ENCODE measurements at regions not wholly inside any gene's neighbourhood (a gene's known extent, or its start where the extent isn't known, plus 50 kb on each side); places are given as distances from the start of the nearest gene placed in this dataset.

DNA sequence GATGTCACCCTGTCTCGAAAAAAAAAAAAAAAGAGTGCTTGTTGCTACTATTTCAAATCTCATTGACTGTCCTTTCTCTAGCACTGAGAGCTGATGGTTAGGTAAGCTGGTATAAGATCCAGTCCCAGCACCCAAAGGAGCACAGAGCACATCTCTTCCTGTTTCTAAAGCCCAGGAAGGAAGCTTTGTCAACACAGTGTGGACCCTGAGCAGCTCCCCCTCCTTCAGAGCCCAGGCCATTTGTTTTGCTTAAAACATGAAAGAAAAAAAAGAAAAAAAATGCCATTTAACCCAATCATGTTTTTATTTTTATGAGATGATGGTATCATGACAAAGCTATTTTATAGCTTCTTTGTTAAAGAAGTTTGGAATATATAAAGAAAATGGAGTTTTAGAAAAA is 184.1 kb upstream of the DUSP10 start:
- no peak for FAIRE-seq
- no peak for DNase-seq
- intact Hi-C loops (cut with DNase I) = no loop called here
- peaks cover 0 to 6% (median 0%) of the 10 kb centered on the region in 4 donors for H3K27me3 ChIP-seq
- TF ChIP-seq, protein P1, sequence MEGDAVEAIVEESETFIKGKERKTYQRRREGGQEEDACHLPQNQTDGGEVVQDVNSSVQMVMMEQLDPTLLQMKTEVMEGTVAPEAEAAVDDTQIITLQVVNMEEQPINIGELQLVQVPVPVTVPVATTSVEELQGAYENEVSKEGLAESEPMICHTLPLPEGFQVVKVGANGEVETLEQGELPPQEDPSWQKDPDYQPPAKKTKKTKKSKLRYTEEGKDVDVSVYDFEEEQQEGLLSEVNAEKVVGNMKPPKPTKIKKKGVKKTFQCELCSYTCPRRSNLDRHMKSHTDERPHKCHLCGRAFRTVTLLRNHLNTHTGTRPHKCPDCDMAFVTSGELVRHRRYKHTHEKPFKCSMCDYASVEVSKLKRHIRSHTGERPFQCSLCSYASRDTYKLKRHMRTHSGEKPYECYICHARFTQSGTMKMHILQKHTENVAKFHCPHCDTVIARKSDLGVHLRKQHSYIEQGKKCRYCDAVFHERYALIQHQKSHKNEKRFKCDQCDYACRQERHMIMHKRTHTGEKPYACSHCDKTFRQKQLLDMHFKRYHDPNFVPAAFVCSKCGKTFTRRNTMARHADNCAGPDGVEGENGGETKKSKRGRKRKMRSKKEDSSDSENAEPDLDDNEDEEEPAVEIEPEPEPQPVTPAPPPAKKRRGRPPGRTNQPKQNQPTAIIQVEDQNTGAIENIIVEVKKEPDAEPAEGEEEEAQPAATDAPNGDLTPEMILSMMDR (IDR thresholded peaks at IDR 0.05) = no peak
- no peak overlapping the region for H3K4me3 ChIP-seq
- no peak overlapping the region for H3K27ac ChIP-seq
- WGBS, 2 donors = 48 to 52% methylated on average over 1 of the region's 1 CpG
- no peaks in the 10 kb centered on the region for H3K9me3 ChIP-seq
- H3K4me1 ChIP-seq = no peaks in the 10 kb centered on the region
- no peaks in the 10 kb centered on the region for H3K36me3 ChIP-seq
- ATAC-seq = no peak

DNA sequence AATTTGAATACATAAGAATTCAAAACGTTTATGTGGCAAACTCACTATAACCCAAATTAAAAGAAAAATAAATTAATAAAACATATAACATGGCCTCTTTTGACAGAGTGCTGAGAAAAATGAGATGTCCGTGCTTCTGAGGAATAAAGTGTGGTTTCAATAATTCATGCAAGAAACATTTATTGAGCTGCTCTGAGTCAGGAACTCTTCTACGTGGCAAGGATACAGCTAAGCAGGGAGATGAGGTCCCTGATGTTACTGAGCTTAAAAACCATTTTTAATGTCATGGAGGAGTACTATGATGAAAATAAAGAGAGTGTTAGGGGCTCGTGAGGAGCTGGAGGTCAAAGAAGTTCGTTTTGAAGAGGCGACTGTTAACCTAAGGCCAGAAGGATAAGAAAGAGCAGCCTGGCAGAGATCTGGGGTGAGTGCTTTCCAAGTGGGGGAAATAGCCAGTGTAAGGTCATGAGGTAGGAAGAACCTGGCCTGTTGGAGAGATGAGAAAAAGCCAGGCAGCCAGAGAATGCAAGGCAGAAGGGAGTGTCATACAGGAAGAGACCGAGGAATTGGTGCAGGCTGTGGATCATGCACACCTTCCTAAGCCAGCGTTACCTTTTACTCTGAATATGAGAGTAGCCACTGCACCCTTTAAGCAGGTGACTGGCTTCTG is 182.2 kb upstream of the DUSP10 start:
- no peak overlapping the region for H3K4me3 ChIP-seq
- ATAC-seq (no peak), DNase-seq (no peak), FAIRE-seq (no peak)
- intact Hi-C loops (cut with DNase I) = no loop called here
- TF ChIP-seq, protein P1 (IDR thresholded peaks at IDR 0.05) = no peak
- peaks cover 0 to 6% (median 0%) of the 10 kb centered on the region in 4 donors for H3K27me3 ChIP-seq
- H3K27ac ChIP-seq = no peak overlapping the region
- no peaks in the 10 kb centered on the region for H3K4me1 ChIP-seq
- H3K36me3 ChIP-seq = no peaks in the 10 kb centered on the region
- WGBS, 2 donors = 78 to 81% methylated on average over 8 of the region's 8 CpGs
- H3K9me3 ChIP-seq = no peaks in the 10 kb centered on the region

DNA sequence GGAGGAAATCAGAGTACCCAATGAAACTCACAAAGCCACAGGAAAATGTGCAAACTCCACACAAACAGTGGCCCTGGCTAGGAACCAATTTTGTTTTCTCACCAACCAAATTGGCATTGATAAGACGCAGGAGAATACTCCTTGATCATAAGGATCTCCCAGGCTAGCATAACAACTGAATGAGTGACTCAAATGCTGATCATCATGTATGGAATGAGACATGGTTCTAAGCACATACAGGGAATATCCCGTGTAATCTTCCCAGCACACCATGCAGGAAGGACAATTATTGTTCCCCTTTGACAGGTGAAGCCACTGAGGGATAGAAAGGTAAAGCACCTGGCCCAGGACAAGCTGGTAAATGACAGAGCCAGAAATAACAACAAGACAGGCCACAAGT is 180.0 kb upstream of the DUSP10 start:
- H3K4me1 ChIP-seq = no peaks in the 10 kb centered on the region
- 84 to 91% methylated on average over 2 of the region's 2 CpGs for WGBS, 2 donors
- intact Hi-C loops (cut with DNase I) = no loop called here
- no peak for FAIRE-seq
- ATAC-seq = no peak
- TF ChIP-seq, protein P1 (IDR thresholded peaks at IDR 0.05) = no peak
- no peaks in the 10 kb centered on the region for H3K36me3 ChIP-seq
- H3K27me3 ChIP-seq = peaks cover 0 to 6% (median 0%) of the 10 kb centered on the region in 4 donors
- no peak for DNase-seq
- H3K27ac ChIP-seq = no peak overlapping the region
- H3K9me3 ChIP-seq = no peaks in the 10 kb centered on the region
- no peak overlapping the region for H3K4me3 ChIP-seq

DNA sequence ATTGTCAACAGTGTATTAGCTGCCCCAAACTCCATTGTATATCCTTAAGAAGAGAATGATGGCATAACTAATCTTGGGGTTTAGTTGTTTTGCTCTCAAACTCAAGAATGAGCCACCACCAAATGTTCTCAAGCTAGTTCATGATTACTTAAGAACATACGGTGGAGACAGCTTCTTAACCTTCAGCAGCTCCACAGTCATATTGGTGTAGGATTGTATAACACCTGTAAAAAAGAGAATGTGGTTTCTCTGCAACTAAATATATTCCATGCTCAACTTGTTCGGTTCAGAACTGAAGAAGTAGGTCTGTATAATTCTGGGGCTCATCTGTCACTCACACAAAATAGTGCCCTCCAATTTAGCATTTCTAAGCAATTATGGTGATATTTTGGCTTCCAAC is 177.9 kb upstream of the DUSP10 start:
- no peak for ATAC-seq
- no peak for DNase-seq
- no peak for FAIRE-seq
- H3K36me3 ChIP-seq = no peaks in the 10 kb centered on the region
- no peaks in the 10 kb centered on the region for H3K4me1 ChIP-seq
- H3K9me3 ChIP-seq = no peaks in the 10 kb centered on the region
- intact Hi-C loops (cut with DNase I) = no loop called here
- peaks cover 0 to 6% (median 0%) of the 10 kb centered on the region in 4 donors for H3K27me3 ChIP-seq
- 68 to 71% methylated on average over 2 of the region's 2 CpGs for WGBS, 2 donors
- no peak overlapping the region for H3K27ac ChIP-seq
- TF ChIP-seq, protein P1 (IDR thresholded peaks at IDR 0.05) = no peak
- no peak overlapping the region for H3K4me3 ChIP-seq

DNA sequence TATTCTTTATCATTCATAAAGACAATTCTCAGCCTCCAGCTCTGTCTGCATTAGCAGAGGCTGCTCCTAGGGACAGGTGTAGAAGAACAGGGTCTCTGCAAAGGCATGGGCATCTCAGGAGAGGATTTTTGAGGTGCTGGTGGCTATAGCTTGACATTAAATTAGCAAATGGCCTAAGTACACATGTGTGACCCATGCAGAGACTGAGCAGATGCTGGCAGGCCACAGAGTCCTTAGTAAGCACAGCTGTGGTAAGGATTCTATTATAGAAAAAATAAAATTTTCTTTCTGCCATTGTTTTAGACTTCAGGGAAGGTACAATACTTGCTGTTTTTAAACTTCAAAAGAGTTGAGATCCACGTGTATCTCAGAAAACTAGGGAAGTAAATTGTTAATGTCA is 177.5 kb upstream of the DUSP10 start:
- intact Hi-C loops (cut with DNase I) = no loop called here
- H3K4me1 ChIP-seq = no peaks in the 10 kb centered on the region
- 54 to 77% methylated on average over 1 of the region's 1 CpG for WGBS, 2 donors
- DNase-seq (no peak), FAIRE-seq (no peak), ATAC-seq (no peak)
- no peaks in the 10 kb centered on the region for H3K9me3 ChIP-seq
- H3K27ac ChIP-seq = no peak overlapping the region
- TF ChIP-seq, protein P1 (IDR thresholded peaks at IDR 0.05) = no peak
- peaks cover 0 to 6% (median 0%) of the 10 kb centered on the region in 4 donors for H3K27me3 ChIP-seq
- no peaks in the 10 kb centered on the region for H3K36me3 ChIP-seq
- no peak overlapping the region for H3K4me3 ChIP-seq
